Transverse colon (tissue), 4 donors: ENCODE measurements at regions not wholly inside any gene's neighbourhood (a gene's known extent, or its start where the extent isn't known, plus 50 kb on each side); places are given as distances from the start of the nearest gene placed in this dataset.

ENCODE experiments used
- DNase-seq: peaks from one replicate; pipeline ENCODE4 v3.0.0-alpha.2; 2019
- H3K27ac ChIP-seq, 4 donors: fragments of 200-600 bp; sonication (generic); 2 replicates each; pipeline ENCODE4 v1.5.1; 2016 to 2018; ENCODE audit warnings: inconsistent platforms in 4 of 4
- H3K27me3 ChIP-seq: fragments of 200-600 bp; sonication (generic); 2 replicates; pipeline ENCODE4 v1.5.1; 2017; ENCODE audit warnings: inconsistent platforms
- H3K36me3 ChIP-seq, 4 donors: fragments of 200-600 bp; sonication (generic); 2 replicates each; pipeline ENCODE4 v1.5.1; 2017 to 2019; ENCODE audit warnings: inconsistent platforms in 4 of 4
- H3K4me1 ChIP-seq, 4 donors: fragments of 200-600 bp; sonication (generic); 2 replicates each; pipeline ENCODE4 v1.5.1; 2017 to 2020; ENCODE audit warnings: inconsistent platforms in 4 of 4
- H3K4me3 ChIP-seq, 4 donors: fragments of 200-600 bp; sonication (generic); 1 replicate in 1 of 4; 2 replicates in 3 of 4; pipeline versions ENCODE4 v1.5.1 to v1.6.1; 2017 to 2019; ENCODE audit warnings: inconsistent platforms in 4 of 4
- H3K9me3 ChIP-seq, 2 donors: fragments of 200-600 bp; sonication (generic); 2 replicates each; pipeline ENCODE4 v1.5.1; 2017 to 2019; ENCODE audit warnings: inconsistent platforms in 2 of 2
- EP300 ChIP-seq: sonication (generic); formaldehyde crosslinking; IDR thresholded peaks from one replicate; pipeline ENCODE4 v1.6.1; 2017; ENCODE audit warnings: antibody characterized with exemption, low read depth
- POLR2A ChIP-seq: fragments of 450-650 bp; IDR thresholded peaks from one replicate; pipeline ENCODE4 v1.6.1; 2016; ENCODE audit warnings: antibody characterized with exemption, mild to moderate bottlenecking, moderate library complexity
- POLR2AphosphoS5 ChIP-seq, 3 donors: sonication (generic); formaldehyde crosslinking; IDR thresholded peaks; one replicate each; pipeline ENCODE4 v1.6.1; 2016; ENCODE audit warnings: antibody characterized with exemption in 3 of 3
- WGBS, 2 donors: methylation state at CpG; one replicate each; pipeline ENCODE4 v1.1.5; 2018; ENCODE audit warnings: low coverage in 1 of 2; 5-methylcytosine and 5-hydroxymethylcytosine counted together
- in situ Hi-C, 4 donors: fragments of 200-750 bp; cut with MboI; loops; one replicate each; pipeline versions ENCODE4 v1.15.0 to v1.15.1; 2017; ENCODE audit warnings: low sequenced_read_pairs in 3 of 4, low pct_ligation_motif_present in 1 of 4, low pct_unique_long_range_greater_than_20kb in 1 of 4
- intact Hi-C: fragments of 100-400 bp; cut with DNase I; formaldehyde crosslinking; loops from one replicate; pipeline ENCODE4 v1.15.1; 2023; ENCODE audit warnings: low total_unique reads
- TF ChIP-seq, protein P1 (sequence below), 5 experiments: fragments of 200-600 bp in 3 of 5; fragments of 450-650 bp in 2 of 5; sonication (generic) in 3 of 5; IDR thresholded peaks; 1 replicate in 2 of 5; 2 replicates in 3 of 5; pipeline ENCODE4 v1.5.1; 2016 to 2017; ENCODE audit warnings: antibody characterized with exemption in 5 of 5, inconsistent platforms in 3 of 5, mild to moderate bottlenecking in 2 of 5, moderate library complexity in 1 of 5

DNA sequence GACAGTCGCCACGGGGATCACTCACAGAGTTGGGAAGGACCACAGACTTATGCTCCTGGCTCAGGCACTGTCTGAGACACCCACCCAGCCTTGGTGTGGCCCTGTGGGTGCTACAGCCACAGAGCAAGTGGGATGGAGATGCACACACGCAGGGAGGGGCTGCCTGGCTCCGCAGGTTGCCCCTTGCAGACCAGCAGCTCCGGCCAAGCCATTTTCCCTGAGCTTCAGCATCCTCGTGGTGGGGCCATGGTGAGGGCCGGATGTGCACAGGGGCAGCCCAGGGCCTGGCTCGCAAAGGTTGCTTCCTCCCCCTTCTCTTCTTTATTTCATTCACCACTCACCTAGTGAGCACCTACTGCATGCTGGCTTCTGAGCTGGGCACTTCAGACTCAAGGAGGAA is 55.4 kb upstream of the GRIP2 start:
- WGBS, 2 donors = 75% methylated on average over 5 of the region's 8 CpGs; no CpG with 5 or more reads in 1 of the 2 donors
- intact Hi-C loops = no loop called here
- in situ Hi-C loops = no loop called here

DNA sequence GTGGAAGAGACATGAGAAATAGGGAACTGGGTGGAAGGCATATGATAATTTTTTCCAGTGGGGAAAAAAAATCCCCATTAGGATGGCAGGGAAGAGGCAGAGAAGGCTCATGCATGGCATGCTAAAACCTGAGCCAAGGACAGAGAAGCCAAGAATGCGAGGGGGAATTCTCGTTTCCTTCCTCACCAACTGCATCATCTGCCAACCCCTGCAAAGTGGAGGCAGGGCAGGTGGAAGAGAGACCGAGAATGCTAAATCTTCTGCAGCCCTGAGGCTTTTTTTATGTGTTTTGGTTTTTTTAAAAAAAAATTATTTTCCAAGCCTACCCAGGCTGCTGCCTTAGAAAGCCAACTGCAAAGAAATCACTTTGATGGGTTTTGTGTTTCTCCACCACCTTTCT is 54.3 kb upstream of the CCDC174 start:
- Histone ChIP-seq H3K36me3 (no peaks in the 10 kb centered on the region), H3K9me3 (no peaks in the 10 kb centered on the region), H3K27ac (no peak overlapping the region), H3K4me1 (peaks cover 3% of the 10 kb centered on the region in 4 donors), H3K4me3 (no peak overlapping the region), H3K27me3 (peaks cover 45% of the 10 kb centered on the region)
- no peak for DNase-seq
- no peak for TF ChIP-seq EP300
- no peak for TF ChIP-seq POLR2A
- WGBS, 2 donors = 79 to 86% methylated on average over 1 to 3 of the region's 3 CpGs
- in situ Hi-C loops = no loop called here
- intact Hi-C loops = no loop called here

More for the DNA sequence above, 55.4 kb upstream of the GRIP2 start:
- Histone ChIP-seq H3K4me1 (no peaks in the 10 kb centered on the region), H3K4me3 (no peak overlapping the region), H3K36me3 (no peaks in the 10 kb centered on the region), H3K27me3 (peaks cover 29% of the 10 kb centered on the region), H3K27ac (no peak overlapping the region), H3K9me3 (no peaks in the 10 kb centered on the region)
- TF ChIP-seq, protein P1, sequence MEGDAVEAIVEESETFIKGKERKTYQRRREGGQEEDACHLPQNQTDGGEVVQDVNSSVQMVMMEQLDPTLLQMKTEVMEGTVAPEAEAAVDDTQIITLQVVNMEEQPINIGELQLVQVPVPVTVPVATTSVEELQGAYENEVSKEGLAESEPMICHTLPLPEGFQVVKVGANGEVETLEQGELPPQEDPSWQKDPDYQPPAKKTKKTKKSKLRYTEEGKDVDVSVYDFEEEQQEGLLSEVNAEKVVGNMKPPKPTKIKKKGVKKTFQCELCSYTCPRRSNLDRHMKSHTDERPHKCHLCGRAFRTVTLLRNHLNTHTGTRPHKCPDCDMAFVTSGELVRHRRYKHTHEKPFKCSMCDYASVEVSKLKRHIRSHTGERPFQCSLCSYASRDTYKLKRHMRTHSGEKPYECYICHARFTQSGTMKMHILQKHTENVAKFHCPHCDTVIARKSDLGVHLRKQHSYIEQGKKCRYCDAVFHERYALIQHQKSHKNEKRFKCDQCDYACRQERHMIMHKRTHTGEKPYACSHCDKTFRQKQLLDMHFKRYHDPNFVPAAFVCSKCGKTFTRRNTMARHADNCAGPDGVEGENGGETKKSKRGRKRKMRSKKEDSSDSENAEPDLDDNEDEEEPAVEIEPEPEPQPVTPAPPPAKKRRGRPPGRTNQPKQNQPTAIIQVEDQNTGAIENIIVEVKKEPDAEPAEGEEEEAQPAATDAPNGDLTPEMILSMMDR (IDR thresholded peaks at IDR 0.05) = no peak
- TF ChIP-seq POLR2A (no peak), POLR2AphosphoS5 (IDR thresholded peaks at IDR 0.05) (no peak), EP300 (no peak)
- DNase-seq = no peak

DNA sequence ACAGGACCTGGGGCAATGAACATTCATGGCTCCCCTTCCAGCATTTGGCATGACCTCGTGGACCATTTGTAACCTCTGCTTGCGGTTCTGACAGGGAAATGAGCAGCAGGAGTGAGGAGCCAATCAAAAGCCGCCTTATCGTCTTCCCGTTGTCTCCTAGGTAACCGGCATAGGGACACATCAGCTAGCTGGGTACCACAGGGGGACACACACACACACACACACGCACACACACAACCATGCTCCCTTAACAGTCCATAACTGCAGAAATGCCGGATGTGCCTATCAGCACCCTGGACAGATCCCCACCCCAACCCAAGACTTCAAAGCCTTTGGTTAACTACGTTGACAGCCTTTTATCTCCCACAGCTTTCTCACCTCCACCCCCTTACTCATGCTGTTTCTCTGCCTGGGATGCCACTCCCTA is 53.4 kb upstream of the CCDC174 start:
- Histone ChIP-seq H3K27ac (no peak overlapping the region), H3K9me3 (no peaks in the 10 kb centered on the region), H3K4me1 (peaks cover 5 to 7% (median 7%) of the 10 kb centered on the region in 4 donors), H3K36me3 (no peaks in the 10 kb centered on the region), H3K27me3 (peaks cover 53% of the 10 kb centered on the region), H3K4me3 (no peak overlapping the region)
- intact Hi-C loops (no loop called here), in situ Hi-C loops (no loop called here)
- 20 to 23% methylated on average over 2 to 9 of the region's 9 CpGs for WGBS, 2 donors
- DNase-seq = no peak
- TF ChIP-seq POLR2AphosphoS5 (IDR thresholded peaks at IDR 0.05) (no peak), POLR2A (no peak), EP300 (no peak)
- TF ChIP-seq, protein P1 (IDR thresholded peaks at IDR 0.05) = no peak

DNA sequence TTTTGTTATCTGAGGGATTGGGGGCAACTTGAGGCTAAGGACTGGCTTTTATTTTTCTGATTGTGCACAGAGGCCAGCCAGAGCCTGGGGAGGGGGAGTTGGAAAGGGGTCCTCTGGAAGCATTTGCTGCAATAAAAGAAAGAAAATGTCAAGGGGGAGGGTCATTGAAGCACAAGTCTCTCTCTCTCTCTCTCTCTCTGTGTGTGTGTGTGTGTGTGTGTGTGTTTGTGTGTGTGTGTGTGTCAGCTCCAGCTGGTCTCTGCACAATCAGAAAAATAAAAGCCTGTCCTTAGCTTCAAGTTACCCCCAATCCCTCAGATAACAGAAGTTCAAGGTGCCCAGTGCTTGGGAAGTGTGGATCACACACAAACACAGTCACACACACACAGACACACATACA is 52.1 kb upstream of the CCDC174 start:
- Histone ChIP-seq H3K9me3 (no peaks in the 10 kb centered on the region), H3K27me3 (peaks cover 66% of the 10 kb centered on the region), H3K36me3 (no peaks in the 10 kb centered on the region), H3K4me1 (peaks cover 5 to 7% (median 7%) of the 10 kb centered on the region in 4 donors), H3K4me3 (no peak overlapping the region), H3K27ac (no peak overlapping the region)
- in situ Hi-C loops = no loop called here
- no peak for DNase-seq
- TF ChIP-seq, protein P1 (IDR thresholded peaks at IDR 0.05) = no peak
- no peak for TF ChIP-seq POLR2A
- no peak for TF ChIP-seq POLR2AphosphoS5 (IDR thresholded peaks at IDR 0.05)
- no peak for TF ChIP-seq EP300
- intact Hi-C loops = no loop called here

DNA sequence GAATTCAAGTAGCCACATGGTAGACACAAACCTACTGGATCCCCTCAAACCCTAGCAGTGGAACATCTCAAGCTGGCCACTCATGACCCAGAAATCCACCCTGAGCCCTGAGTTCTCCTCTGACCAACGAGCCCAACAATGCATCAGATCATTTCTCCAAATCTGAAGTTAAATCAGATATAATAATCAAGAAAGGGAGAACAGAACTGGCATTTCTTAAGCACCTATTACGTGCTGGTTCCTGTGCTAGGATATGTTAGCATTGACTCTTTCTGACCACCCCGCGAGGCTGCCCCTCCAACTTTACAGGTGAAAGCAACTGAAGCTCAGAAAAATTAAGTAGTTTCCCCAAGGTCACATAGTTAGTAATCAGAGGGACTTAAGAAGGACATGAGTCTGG is 51.5 kb upstream of the CCDC174 start:
- intact Hi-C loops = no loop called here
- Histone ChIP-seq H3K36me3 (no peaks in the 10 kb centered on the region), H3K27me3 (peaks cover 68% of the 10 kb centered on the region), H3K27ac (no peak overlapping the region), H3K9me3 (no peaks in the 10 kb centered on the region), H3K4me1 (peaks cover 5 to 7% (median 7%) of the 10 kb centered on the region in 4 donors), H3K4me3 (no peak overlapping the region)
- DNase-seq = no peak
- TF ChIP-seq, protein P1 (IDR thresholded peaks at IDR 0.05) = no peak
- no peak for TF ChIP-seq POLR2AphosphoS5 (IDR thresholded peaks at IDR 0.05)
- TF ChIP-seq POLR2A = no peak
- TF ChIP-seq EP300 = no peak
- in situ Hi-C loops = loop anchor here in 1 of 4 donors (25.0 kb wide), 1 partner anchor 88 kb away; no protein-coding TSS in a partner anchor
- 69 to 100% methylated on average over 2 to 4 of the region's 4 CpGs for WGBS, 2 donors
